ENCODE measurements at regions not wholly inside any gene's neighbourhood (a gene's known extent, or its start where the extent isn't known, plus 50 kb on each side); places are given as distances from the start of the nearest gene placed in this dataset.

- TF ChIP-seq CTCF (conservative IDR thresholded peaks at IDR 0.05; ENCODE audit: low read depth, low read length) (no peak), EZH2 (IDR thresholded peaks at IDR 0.05; ENCODE audit: low read length, unreplicated experiment) (no peak), EZH2phosphoT487 (IDR thresholded peaks at IDR 0.05; ENCODE audit: borderline replicate concordance, low read length) (no peak)
These were observed 143.9 kb upstream of the ASB18 start for GRCh38 chr2:236408090-236408489.

Data from PC-3 (cell line).